Pons (tissue), 1 donor: ENCODE measurements at regions not wholly inside any gene's neighbourhood (a gene's known extent, or its start where the extent isn't known, plus 50 kb on each side); places are given as distances from the start of the nearest gene placed in this dataset.

ENCODE experiments used
- DNase-seq: peaks from one replicate; pipeline ENCODE4 v3.0.0-alpha.2; 2016; ENCODE audit warnings: low spot score

GRCh38 chr4:60019946-60020345 lies 1180.2 kb upstream of the ADGRL3 start:
- DNase-seq: no peak

- DNase-seq: no peak
These were observed 1179.7 kb upstream of the ADGRL3 start for GRCh38 chr4:60020389-60020788.

GRCh38 chr4:60033826-60034225 lies 1166.3 kb upstream of the ADGRL3 start:
- DNase-seq: no peak

DNA sequence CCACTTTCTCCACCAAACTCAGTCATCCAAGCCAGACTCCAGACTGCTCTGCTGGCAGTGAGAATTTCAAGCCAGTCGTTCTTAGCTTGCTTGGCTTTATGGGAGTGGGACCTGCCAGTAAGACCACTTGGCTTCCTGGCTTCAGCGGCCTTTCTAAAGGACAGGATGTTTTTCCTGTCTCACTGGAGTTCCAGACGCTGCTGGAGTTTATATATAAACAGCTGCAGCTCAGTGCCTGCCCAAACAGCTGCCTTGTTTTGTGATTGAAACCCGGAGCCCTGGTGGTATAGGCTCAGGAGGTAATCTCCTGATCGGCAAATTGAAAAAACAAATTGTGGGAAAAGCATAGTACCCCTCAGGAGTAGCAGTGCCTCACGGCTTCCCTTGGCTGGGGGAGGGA lies 1165.8 kb upstream of the ADGRL3 start:
- DNase-seq: no peak

DNA sequence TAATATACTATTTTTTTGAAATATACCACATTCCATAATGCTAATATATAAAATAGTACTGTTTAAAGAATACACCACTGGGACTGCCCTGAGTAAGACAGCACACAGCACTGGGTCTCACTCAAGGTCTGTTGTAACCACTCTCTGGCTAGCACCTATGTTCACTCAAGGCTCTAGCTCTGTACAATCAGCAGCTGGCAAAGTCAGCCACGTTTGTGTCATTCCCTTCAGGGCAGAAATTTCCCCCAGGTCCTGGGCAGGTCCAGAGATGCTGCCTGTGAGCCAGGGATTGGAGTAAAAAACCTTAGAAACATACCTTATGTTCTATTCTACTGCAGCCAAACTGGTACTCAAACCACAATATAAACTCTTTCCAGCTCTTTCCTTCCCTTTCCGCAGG lies 1160.2 kb upstream of the ADGRL3 start:
- no peak for DNase-seq

DNA sequence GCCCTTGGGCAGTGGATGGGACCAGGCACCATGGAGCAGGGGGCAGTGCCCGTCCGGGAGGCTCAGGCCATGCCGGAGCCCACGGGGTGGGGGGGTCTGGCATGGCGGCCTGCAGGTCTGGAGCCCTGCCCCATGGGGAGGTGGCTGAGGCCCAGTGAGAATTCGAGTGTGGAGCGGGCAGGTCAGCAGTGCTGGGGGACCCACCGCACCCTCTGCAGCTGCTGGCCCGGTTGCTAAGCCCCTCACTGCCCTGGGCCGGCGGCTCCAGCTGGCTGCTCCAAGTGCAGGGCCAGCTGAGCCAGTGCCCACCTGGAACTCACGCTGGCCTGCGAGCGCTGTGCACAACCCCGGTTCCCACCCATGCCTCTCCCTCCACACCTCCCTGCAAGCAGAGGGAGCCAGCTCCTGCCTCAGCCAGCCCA lies 1157.9 kb upstream of the ADGRL3 start:
- DNase-seq: no peak

DNA sequence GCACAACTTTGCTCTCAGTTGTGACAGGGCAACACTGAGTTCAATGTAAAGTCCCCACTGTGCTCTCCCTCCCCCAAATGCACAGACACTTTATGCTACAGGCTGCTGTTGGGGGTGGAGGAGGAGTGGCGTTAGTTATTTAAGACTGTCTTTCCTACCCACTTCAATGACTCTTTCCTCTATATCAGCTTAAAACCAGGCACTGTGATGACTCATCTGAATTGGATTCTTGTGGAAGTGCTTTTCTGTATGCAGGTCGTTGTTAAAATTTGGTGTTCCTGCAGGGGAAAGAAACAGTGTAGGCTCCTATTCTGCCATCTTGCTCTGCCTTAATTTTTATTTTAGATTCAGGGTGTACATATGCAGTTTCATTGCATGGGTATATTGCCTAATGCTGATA lies 1157.2 kb upstream of the ADGRL3 start:
- DNase-seq: no peak

DNA sequence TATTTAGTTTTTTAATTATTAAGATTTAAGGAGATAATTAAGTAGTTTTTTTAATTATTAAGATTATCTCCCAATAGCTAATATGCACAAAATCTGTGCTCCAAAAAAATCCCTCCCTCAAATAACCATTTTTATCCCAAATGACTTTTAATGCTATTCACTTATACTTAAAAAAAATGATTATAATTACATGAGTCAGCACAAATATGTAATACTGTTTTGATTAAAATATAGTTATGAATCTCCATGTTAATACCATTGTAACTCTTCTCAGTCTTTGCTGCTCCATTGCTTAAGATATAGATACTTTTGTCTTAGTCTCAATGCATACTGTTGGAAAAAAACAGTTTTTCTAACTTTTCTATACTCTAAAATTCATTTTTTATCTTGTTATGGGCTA lies 1121.1 kb upstream of the ADGRL3 start:
- DNase-seq: no peak

DNA sequence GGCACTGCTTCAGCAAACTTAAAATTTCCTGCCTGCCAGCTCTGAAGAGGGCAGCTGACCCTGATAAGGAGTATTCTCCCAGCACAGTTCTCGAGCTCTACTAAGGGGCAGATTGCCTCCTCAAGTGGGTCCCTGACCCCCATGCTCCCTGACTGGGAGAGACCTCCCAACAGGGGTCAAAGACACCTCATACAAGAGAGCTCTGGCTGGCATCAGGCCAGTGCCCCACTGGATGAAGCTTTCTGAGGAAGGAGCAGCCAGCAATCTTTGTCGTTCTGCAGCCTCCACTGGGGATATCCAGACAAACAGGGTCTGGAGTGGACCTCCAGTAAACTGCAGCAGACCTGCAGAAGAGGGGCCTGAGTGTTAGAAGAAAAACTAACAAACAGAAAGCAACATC lies 1118.3 kb upstream of the ADGRL3 start:
- DNase-seq: no peak

DNA sequence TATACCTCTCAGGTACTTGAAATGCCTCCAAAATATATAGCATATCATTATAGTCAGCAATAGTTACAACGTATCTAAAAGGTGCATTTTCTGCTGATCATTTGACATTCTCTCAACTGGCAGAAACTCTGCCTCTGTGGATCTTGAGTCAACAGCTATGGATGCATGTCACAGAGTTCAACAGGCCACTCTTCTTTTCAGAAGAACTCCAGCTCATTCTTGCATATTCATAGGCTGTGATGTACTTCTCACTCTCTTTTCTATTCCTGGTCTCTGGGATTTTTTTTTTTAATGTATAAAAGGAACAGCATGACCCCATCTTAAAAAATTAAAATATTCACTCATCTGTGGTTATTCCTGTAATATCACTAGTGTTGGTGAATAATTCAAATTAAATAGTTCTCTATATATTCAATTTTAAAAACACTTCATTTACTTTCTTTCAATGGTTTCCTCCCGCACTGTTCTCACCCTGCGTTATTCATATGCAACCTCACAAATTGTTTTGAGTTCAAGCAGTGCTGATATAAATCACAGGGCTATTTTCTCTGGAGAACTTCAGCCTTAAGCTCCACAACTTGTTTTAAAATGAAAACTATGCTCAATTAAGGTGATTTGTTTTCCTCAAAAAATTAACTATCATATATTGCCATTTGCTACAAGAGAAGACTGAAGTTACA lies 1111.2 kb upstream of the ADGRL3 start:
- no peak for DNase-seq

GRCh38 chr4:60089546-60090273 lies 1110.4 kb upstream of the ADGRL3 start:
- DNase-seq: peak; percentile 8

GRCh38 chr4:60096676-60097075 lies 1103.5 kb upstream of the ADGRL3 start:
- no peak for DNase-seq

DNA sequence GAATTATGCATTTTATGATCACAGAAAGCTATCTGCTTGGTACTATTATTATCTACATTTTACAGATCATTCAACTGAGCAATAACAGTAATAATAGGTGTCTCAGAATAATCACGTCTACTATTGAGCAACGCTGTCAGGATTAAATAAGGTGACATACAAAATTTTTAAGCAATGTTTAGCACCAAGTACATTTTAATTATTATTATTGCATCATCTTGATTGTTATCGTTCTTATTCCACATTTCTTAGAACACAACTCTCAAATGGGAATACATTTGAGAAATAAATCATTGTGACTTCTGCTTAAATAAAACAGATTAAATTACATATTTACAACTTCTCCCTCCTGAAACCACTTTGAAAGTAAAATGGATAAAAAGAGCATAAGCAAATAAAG lies 1083.5 kb upstream of the ADGRL3 start:
- DNase-seq: no peak

GRCh38 chr4:60117726-60118323 lies 1082.3 kb upstream of the ADGRL3 start:
- no peak for DNase-seq

GRCh38 chr4:60122820-60123219 lies 1077.3 kb upstream of the ADGRL3 start:
- DNase-seq: no peak

DNA sequence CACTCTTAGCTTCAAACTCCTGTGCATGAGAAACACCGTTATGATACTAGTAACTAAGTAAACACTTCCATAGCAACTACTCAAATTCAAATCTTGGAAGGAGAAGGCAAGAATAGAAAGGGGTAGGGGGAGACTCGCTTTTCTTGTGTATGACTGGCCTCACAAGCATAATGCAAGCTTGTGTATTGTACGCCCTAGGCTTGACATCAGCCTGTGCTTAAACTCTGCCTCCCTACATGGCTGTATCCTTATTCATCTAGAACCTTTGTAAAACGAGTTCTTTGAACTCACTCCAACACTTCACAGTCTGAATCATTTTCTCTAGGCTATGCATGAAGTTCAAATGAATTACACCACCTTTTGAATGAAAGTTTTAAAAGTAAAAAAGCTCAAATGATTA lies 1071.2 kb upstream of the ADGRL3 start:
- DNase-seq: no peak

DNA sequence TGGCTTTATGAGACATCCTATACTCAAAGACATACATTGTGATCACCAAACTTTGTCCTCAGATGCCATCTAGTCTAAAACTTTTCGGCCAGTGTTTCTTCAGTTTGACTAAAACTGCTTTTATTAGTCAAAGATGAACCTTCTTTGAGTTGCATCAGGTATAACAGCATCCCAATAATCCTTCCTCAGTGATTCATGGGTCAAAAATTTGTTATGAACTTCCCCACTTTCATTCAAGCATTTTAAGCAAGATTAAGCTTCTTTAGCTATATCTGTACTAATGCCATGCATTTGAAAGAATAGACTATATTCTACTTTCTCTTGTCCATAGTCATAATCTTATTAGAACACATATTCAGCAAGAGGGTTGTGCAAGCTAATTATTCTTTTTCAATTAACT lies 1070.4 kb upstream of the ADGRL3 start:
- no peak for DNase-seq

DNA sequence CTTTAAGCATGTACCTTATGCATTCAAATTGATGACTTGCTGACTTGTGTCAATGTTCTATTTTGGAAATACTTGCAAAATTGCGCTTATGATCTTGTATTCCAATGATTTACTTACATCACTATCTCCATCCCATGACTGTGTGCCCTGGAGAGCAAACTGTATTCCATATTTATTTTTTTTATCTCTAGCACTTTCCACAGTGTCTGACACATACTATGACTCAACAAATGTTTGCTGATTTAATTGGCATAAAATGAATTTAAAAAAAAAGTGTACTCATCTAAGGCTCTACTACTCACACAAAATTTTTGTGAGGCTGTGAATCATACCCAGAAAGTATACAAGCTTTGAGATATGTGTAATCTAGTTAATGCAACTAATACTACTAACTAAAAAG lies 1066.8 kb upstream of the ADGRL3 start:
- DNase-seq: no peak

GRCh38 chr4:60134099-60134498 lies 1066.0 kb upstream of the ADGRL3 start:
- no peak for DNase-seq

- no peak for DNase-seq
These were observed 1045.0 kb upstream of the ADGRL3 start for GRCh38 chr4:60155088-60155487.

- DNase-seq: no peak
These were observed 1027.0 kb upstream of the ADGRL3 start for GRCh38 chr4:60173103-60173502.

DNA sequence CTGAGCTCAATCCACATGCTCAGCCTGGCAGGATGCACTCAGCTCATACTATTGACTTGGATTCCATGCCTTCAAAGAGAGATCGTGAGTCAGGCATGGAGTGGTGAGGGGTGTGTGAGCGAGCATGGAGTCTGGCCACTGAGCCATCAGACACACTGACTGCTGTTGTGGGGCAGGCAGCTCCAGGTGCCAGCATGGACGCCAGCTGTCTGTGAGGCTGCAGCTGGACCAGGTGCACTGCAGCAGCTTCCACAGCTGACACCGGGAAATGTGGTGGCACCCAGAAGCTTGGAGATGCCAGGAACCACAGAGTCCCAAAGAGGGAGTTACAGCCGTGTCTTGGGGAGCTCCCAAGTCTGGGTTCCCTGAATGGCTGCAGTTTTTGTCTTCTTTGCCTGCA lies 1026.4 kb upstream of the ADGRL3 start:
- no peak for DNase-seq

- DNase-seq: no peak
These were observed 1024.9 kb upstream of the ADGRL3 start for GRCh38 chr4:60175241-60175640.

GRCh38 chr4:60187428-60187827 lies 1012.7 kb upstream of the ADGRL3 start:
- no peak for DNase-seq
